Karpas-422 (cell line): ENCODE measurements at regions not wholly inside any gene's neighbourhood (a gene's known extent, or its start where the extent isn't known, plus 50 kb on each side); places are given as distances from the start of the nearest gene placed in this dataset.

Experiments
- DNase-seq: peaks from one replicate; pipeline ENCODE4 v3.0.0-alpha.2; 2015
- H2AFZ ChIP-seq: fragments of 200-600 bp; sonication (generic); 2 replicates; pipeline ENCODE4 v1.6.1; 2014; ENCODE audit warnings: antibody characterized with exemption, low read length, mixed read lengths
- H3K27ac ChIP-seq: fragments of 200-600 bp; sonication (generic); 2 replicates; pipeline ENCODE4 v1.5.1; 2014; ENCODE audit warnings: mild to moderate bottlenecking, low read length, moderate library complexity
- H3K27me3 ChIP-seq: fragments of 200-600 bp; sonication (generic); 2 replicates; pipeline ENCODE4 v1.6.1; 2014; ENCODE audit warnings: low read length, mixed read lengths
- H3K36me3 ChIP-seq: fragments of 200-600 bp; sonication (generic); 2 replicates; pipeline ENCODE4 v1.6.1; 2014; ENCODE audit warnings: low read length, mixed read lengths; ENCODE audit not compliant: insufficient read depth
- H3K4me1 ChIP-seq: fragments of 200-600 bp; sonication (generic); 2 replicates; pipeline ENCODE4 v1.6.1; 2014; ENCODE audit warnings: mild to moderate bottlenecking, low read length, mixed read lengths
- H3K4me2 ChIP-seq: fragments of 200-600 bp; sonication (generic); 2 replicates; pipeline ENCODE4 v1.6.1; 2014; ENCODE audit warnings: low read length, low read depth, mild to moderate bottlenecking; ENCODE audit not compliant: poor library complexity, severe bottlenecking
- H3K4me3 ChIP-seq: fragments of 200-600 bp; sonication (generic); 2 replicates; pipeline ENCODE4 v1.5.1; 2014; ENCODE audit warnings: mild to moderate bottlenecking, antibody characterized with exemption, low read length, mixed read lengths
- H3K79me2 ChIP-seq: fragments of 200-600 bp; sonication (generic); 2 replicates; pipeline ENCODE4 v1.6.1; 2014; ENCODE audit warnings: mild to moderate bottlenecking, low read length, mixed read lengths
- H3K9ac ChIP-seq: fragments of 200-600 bp; sonication (generic); 2 replicates; pipeline ENCODE4 v1.6.0; 2014; ENCODE audit warnings: low read length
- H3K9me2 ChIP-seq: fragments of 200-600 bp; sonication (generic), shearing (Covaris generic); replicated peaks from 2 replicates; pipeline ENCODE4 v1.6.0; 2014; ENCODE audit warnings: mild to moderate bottlenecking, low read length, moderate library complexity; ENCODE audit not compliant: insufficient read depth
- H3K9me3 ChIP-seq: fragments of 300-700, 200-600 bp; sonication (generic); 2 replicates; pipeline ENCODE4 v1.6.1; 2014; ENCODE audit warnings: low read length, mixed read lengths
- H4K20me1 ChIP-seq: fragments of 200-600 bp; sonication (generic); 2 replicates; pipeline ENCODE4 v1.6.1; 2014; ENCODE audit warnings: mild to moderate bottlenecking, antibody characterized with exemption, low read length, low read depth; ENCODE audit not compliant: insufficient read depth

DNA sequence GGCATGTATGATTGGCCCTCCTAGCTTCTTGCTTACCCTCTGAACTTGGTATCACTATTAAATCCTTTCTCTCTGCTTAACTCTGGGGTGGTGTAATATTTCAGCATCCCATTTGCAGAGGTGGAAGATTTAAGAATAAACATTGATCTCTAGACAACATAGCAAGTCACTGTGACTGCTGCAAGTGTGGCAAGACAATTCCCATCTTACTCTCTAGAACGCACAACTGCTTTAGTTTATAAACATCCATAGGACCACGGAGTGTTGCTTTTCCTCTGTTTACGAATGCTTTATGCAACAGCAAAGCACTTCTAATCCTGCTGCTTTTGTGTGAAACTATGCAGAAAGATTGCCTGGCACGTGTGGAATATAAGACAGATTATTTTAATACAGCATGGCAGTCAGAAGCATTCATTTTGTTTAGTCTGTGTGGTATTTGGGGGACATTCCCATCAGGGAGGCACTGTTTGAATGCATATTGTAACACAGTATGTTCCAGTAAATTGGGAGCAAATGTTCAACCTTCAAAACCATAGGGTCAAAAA lies 338.9 kb upstream of the TMCO5A start:
- Histone ChIP-seq H3K27me3 (0 out of 2 replicates have a peak, but pooled peaks cover 3% of the 10 kb centered on the region), H3K4me2 (no peak overlapping the region), H3K79me2 (no peaks in the 10 kb centered on the region), H4K20me1 (no peaks in the 10 kb centered on the region), H3K4me1 (no peaks in the 10 kb centered on the region), H3K9ac (no peak overlapping the region), H3K36me3 (no peaks in the 10 kb centered on the region), H3K9me2 (no peaks in the 10 kb centered on the region), H3K9me3 (no peaks in the 10 kb centered on the region), H3K4me3 (no peak overlapping the region), H2AFZ (no peak overlapping the region), H3K27ac (no peak overlapping the region)
- no peak for DNase-seq

DNA sequence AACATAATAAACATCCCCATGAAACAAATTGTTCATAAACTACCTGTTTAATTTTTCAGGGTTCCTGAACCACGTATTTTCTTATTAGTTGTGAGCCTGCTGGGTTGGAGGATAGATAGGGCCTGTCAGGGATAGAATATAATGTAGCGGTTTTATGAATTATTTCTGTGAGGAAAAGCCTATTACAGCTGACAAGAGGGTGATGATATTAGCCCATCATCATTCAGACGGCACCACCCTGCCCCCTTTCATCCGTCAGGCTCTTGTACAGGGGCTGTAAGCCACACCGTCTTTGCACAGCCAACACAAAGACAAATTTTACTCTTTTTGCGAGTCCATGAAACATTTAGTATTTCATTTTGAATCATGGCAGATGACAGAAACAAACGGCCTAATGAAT lies 335.3 kb upstream of the TMCO5A start:
- Histone ChIP-seq H3K9ac (no peak overlapping the region), H3K4me2 (no peak overlapping the region), H3K36me3 (no peaks in the 10 kb centered on the region), H3K4me1 (no peaks in the 10 kb centered on the region), H3K9me3 (no peaks in the 10 kb centered on the region), H3K27me3 (peaks cover 3% of the 10 kb centered on the region; the same call in 1 of the 2 replicates), H2AFZ (no peak overlapping the region), H3K27ac (no peak overlapping the region), H3K4me3 (no peak overlapping the region), H3K9me2 (no peaks in the 10 kb centered on the region), H4K20me1 (0 out of 2 replicates have a peak, but pooled peaks cover 3% of the 10 kb centered on the region), H3K79me2 (no peaks in the 10 kb centered on the region)
- no peak for DNase-seq

DNA sequence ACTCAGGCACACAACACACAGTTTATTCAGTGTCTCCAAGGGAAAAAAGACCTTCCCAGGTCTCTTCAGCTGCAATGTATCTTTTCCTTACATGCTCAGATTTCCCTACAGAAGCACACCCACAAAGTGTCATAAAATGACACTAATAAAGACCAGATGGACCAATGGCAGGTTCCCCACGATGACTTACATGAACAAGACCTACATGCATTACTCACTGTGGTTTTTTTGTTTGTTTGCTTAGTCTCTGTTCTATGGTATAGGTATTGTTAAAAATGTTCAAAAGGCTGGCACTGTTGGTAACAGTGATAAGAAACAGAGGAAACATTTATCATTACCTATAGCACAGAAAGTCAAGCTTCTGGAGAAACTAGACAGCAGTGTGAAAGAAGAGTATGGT lies 318.2 kb upstream of the TMCO5A start:
- H4K20me1 ChIP-seq, result no peaks in the 10 kb centered on the region
- no peak overlapping the region for H3K9ac ChIP-seq
- no peak overlapping the region for H3K4me3 ChIP-seq
- no peak overlapping the region for H3K4me2 ChIP-seq
- no peaks in the 10 kb centered on the region for H3K27me3 ChIP-seq
- no peaks in the 10 kb centered on the region for H3K4me1 ChIP-seq
- H3K36me3 ChIP-seq, result no peaks in the 10 kb centered on the region
- peaks cover 3% of the 10 kb centered on the region; the same call in 1 of the 2 replicates for H3K9me2 ChIP-seq
- no peaks in the 10 kb centered on the region for H3K79me2 ChIP-seq
- DNase-seq, result no peak
- H3K27ac ChIP-seq, result no peak overlapping the region
- no peak overlapping the region for H2AFZ ChIP-seq
- 0 out of 2 replicates have a peak, but pooled peaks cover 4% of the 10 kb centered on the region for H3K9me3 ChIP-seq

DNA sequence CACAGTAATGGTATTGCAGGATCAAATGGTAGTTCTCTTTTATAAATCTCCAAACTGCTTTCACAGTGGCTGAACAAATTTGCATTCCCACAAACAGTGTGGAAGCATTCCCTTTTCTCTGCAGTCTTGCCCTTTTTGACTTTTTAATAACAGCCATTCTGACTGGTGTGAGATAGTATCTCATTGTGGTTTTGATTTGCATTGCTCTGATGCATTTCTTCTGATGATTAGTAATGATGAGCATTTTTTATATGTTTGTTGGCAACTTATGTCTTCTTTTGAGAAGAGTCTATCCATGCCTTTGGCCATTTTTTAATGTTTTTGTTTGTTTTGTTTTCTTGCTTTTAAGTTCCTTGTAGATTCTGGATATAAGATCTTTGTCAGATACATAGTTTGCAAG lies 316.1 kb upstream of the TMCO5A start:
- Histone ChIP-seq H3K79me2 (no peaks in the 10 kb centered on the region), H3K9me3 (0 out of 2 replicates have a peak, but pooled peaks cover 4% of the 10 kb centered on the region), H3K4me1 (no peaks in the 10 kb centered on the region), H3K4me2 (no peak overlapping the region), H3K4me3 (no peak overlapping the region), H4K20me1 (no peaks in the 10 kb centered on the region), H2AFZ (no peak overlapping the region), H3K36me3 (no peaks in the 10 kb centered on the region), H3K9me2 (no peaks in the 10 kb centered on the region), H3K27ac (no peak overlapping the region), H3K27me3 (no peaks in the 10 kb centered on the region), H3K9ac (no peak overlapping the region)
- DNase-seq, result no peak

DNA sequence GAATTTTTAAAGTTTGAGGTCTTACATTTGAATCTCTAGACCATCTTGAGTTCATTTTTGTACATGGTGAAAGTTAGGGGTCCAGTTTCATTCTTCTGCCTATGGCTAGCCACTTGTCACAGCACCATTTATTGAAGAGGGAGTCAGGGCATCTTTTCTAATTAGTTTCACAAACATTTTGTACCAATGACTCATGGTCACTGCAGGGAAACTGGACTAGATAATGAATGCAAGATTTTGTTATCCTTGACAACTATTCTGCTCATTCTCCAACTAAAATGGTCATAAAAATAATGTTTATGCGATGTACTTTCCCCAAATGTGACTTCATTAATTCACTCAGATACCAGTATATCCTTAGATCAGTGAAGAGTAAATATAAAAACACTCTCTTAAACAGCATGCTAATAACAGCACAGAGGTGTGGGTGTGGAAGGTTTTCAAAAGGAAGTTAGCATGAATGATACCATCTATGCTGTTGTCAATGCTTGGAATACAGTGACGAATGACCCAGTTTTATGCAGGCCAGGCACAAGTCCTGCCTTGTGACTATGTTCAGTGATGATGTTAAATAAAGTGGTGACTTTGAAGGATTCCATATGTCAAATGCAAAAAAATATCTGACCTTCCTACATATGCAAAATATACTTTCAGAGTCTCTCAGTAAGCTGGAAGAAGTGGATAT lies 314.9 kb upstream of the TMCO5A start:
- no peaks in the 10 kb centered on the region for H3K79me2 ChIP-seq
- H3K4me3 ChIP-seq, result no peak overlapping the region
- no peaks in the 10 kb centered on the region for H3K4me1 ChIP-seq
- H3K9me2 ChIP-seq, result no peaks in the 10 kb centered on the region
- no peak overlapping the region for H3K4me2 ChIP-seq
- no peak overlapping the region for H3K9ac ChIP-seq
- no peak overlapping the region for H2AFZ ChIP-seq
- H3K36me3 ChIP-seq, result no peaks in the 10 kb centered on the region
- H3K27ac ChIP-seq, result no peak overlapping the region
- no peaks in the 10 kb centered on the region for H4K20me1 ChIP-seq
- no peak for DNase-seq
- H3K9me3 ChIP-seq, result 0 out of 2 replicates have a peak, but pooled peaks cover 4% of the 10 kb centered on the region
- no peaks in the 10 kb centered on the region for H3K27me3 ChIP-seq

DNA sequence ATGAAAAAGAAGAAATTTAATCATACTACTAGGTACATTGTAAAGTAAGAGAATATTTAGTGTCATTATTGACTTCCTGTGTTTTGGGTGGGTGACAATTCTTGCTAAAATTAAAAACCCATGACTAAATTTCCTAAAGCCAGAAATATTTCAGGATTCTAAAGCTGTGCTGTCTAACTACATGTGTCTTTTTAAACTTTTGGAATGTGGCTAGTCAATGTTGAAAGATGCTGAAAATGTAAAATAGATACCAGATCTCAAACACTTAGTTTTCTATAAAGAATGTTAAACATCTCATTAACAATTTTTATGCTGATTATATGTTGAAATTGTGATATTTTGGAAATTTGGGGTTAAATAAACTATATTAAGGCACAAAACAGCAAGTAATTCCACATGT lies 308.9 kb upstream of the TMCO5A start:
- H2AFZ ChIP-seq, result no peak overlapping the region
- H3K36me3 ChIP-seq, result no peaks in the 10 kb centered on the region
- no peaks in the 10 kb centered on the region for H3K4me1 ChIP-seq
- H3K79me2 ChIP-seq, result no peaks in the 10 kb centered on the region
- no peak overlapping the region for H3K9ac ChIP-seq
- no peaks in the 10 kb centered on the region for H4K20me1 ChIP-seq
- H3K4me3 ChIP-seq, result no peak overlapping the region
- no peak overlapping the region for H3K4me2 ChIP-seq
- no peaks in the 10 kb centered on the region for H3K9me3 ChIP-seq
- H3K27ac ChIP-seq, result no peak overlapping the region
- H3K27me3 ChIP-seq, result no peaks in the 10 kb centered on the region
- H3K9me2 ChIP-seq, result no peaks in the 10 kb centered on the region
- DNase-seq, result no peak

DNA sequence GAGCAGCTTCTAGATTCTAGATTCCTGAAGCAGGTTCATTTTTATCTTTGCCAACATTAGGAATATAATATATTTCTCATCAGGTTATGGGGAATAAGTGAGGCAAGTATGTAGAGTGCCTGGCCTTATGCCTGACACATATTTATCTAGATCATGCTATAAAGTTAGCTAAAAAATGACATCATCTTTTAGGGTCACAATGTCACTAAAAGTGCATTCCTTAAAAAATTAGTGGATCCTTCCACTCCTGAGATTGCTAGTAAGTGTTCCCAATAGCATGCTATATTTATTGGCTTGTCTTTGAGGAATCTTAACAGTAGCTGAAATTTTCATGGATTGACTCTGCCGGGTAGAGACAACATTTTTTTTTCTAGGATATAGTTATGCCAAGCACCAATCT lies 305.9 kb upstream of the TMCO5A start:
- H2AFZ ChIP-seq, result no peak overlapping the region
- no peak for DNase-seq
- no peaks in the 10 kb centered on the region for H3K36me3 ChIP-seq
- no peaks in the 10 kb centered on the region for H3K79me2 ChIP-seq
- no peak overlapping the region for H3K4me2 ChIP-seq
- no peaks in the 10 kb centered on the region for H3K4me1 ChIP-seq
- H3K27me3 ChIP-seq, result no peaks in the 10 kb centered on the region
- H3K4me3 ChIP-seq, result no peak overlapping the region
- no peaks in the 10 kb centered on the region for H4K20me1 ChIP-seq
- no peak overlapping the region for H3K9ac ChIP-seq
- no peaks in the 10 kb centered on the region for H3K9me2 ChIP-seq
- no peaks in the 10 kb centered on the region for H3K9me3 ChIP-seq
- no peak overlapping the region for H3K27ac ChIP-seq

DNA sequence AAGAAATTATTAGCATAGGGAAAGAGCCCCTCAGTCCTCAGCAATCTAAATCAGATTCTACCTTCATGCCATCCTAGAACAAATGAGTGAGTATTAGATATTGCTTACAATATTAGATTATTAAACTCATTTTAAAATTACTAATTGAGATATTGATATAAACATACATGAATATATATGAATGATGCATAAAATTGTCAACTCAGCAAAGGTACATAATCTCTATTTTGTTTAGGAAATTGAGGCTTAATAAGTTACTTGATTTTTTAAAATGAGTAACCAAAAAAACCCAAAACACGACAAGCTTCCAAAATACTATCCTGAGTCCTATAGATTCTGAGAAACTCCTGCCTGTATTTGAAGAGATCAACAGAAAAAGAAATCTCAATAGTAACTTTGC lies 297.7 kb upstream of the TMCO5A start:
- Histone ChIP-seq H2AFZ (no peak overlapping the region), H3K4me2 (no peak overlapping the region), H3K27me3 (no peaks in the 10 kb centered on the region), H3K4me3 (no peak overlapping the region), H3K9ac (no peak overlapping the region), H3K27ac (no peak overlapping the region), H3K79me2 (no peaks in the 10 kb centered on the region), H3K36me3 (no peaks in the 10 kb centered on the region), H3K9me3 (no peaks in the 10 kb centered on the region), H3K9me2 (no peaks in the 10 kb centered on the region), H3K4me1 (no peaks in the 10 kb centered on the region), H4K20me1 (no peaks in the 10 kb centered on the region)
- DNase-seq, result no peak
